ENCODE measurements at regions not wholly inside any gene's neighbourhood (a gene's known extent, or its start where the extent isn't known, plus 50 kb on each side); places are given as distances from the start of the nearest gene placed in this dataset.

DNA sequence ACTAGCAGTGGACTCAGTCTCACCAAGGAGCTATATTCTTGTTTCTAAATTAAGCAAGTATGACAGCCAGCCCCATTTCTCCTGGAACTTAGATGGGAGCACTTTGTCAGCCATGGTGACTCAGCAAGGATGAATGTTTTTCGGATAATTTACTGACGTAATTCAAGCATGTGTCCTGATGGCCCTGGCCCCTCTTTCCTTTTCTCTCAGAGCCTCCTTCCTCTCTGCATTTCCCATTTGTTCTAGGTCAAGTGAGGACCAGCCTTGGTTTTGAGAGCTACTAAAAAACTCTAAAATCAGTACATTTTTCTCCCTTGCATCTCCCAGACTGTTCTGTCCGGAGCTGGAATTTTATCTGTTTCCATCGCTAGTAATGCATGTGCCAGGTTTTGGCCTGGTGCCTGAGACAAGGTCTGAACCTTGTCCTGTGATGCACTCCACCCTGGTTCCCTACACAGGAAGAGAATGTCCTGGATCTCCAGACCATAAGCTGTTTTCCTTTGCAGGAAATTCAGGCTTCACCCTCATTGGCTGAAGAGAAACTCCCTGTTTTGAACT, 256.6 kb upstream of the ROPN1 start:
- peak; percentile 74 for DNase-seq (ENCODE audit: low read depth)
- Histone ChIP-seq H3K9ac (ENCODE audit: low read length) (peak overlapping the region; percentile 56), H3K4me1 (ENCODE audit: control insufficient read depth, insufficient read depth, low read length) (peaks cover 21% of the 10 kb centered on the region)

DNA sequence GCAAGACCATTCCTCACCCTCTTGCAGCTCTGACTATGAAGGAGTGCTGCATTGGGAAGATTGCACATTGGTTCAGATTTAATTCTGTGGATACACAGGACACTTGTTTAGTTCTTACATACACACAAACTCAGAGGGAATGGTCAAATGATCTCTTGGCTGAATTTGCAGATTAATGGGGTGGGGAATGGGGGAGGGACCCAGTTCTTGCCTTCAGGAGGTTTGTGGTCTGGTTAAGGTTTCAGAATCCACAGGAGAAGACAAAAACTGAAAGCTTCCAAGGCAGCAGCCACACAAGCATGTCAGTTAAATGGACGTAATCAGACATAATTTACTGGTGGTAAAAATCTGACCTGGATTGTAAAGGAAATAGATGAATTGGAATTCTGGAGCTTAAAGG, 257.1 kb upstream of the ROPN1 start:
- no peak for DNase-seq (ENCODE audit: low read depth)
- Histone ChIP-seq H3K36me3 (ENCODE audit: control insufficient read depth, insufficient read depth, low read length, severe bottlenecking) (no peaks in the 10 kb centered on the region), H3K9ac (ENCODE audit: low read length) (peak overlapping the region; percentile 56), H3K4me1 (ENCODE audit: control insufficient read depth, insufficient read depth, low read length) (peaks cover 21% of the 10 kb centered on the region), H3K4me3 (ENCODE audit: low read length) (no peak overlapping the region), H3K27me3 (replicated peaks; ENCODE audit: control insufficient read depth, insufficient read depth, low read length) (no peaks in the 10 kb centered on the region), H3K9me3 (ENCODE audit: control insufficient read depth, low read length) (no peaks in the 10 kb centered on the region)

More for the DNA sequence above, 256.6 kb upstream of the ROPN1 start:
- H3K36me3 ChIP-seq (ENCODE audit: control insufficient read depth, insufficient read depth, low read length, severe bottlenecking): no peaks in the 10 kb centered on the region
- no peaks in the 10 kb centered on the region for H3K9me3 ChIP-seq (ENCODE audit: control insufficient read depth, low read length)
- peak overlapping the region; percentile 43 for H3K4me3 ChIP-seq (ENCODE audit: low read length)
- no peaks in the 10 kb centered on the region for H3K27me3 ChIP-seq (replicated peaks; ENCODE audit: control insufficient read depth, insufficient read depth, low read length)

DNA sequence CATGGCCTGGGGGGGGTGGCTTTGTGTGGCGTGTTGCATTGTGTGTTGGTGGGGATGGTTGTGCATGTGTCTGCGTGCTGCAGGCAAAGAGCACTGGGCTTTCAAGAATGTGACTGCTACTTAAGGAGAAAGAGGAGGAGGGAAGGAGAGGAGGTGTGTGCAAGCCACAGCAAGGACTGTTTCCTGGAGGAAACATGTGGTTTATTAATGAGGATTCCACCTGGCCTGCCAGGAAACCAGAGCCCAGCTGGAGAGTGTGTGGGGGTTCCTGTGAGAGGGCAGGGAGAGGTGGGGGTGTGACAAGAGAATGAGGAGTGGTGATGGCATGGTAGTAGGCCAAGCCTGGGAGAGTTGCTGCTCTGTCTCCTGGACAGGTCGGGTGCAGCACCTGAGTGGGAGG, 258.1 kb upstream of the ROPN1 start:
- Histone ChIP-seq H3K9ac (ENCODE audit: low read length) (no peak overlapping the region), H3K36me3 (ENCODE audit: control insufficient read depth, insufficient read depth, low read length, severe bottlenecking) (no peaks in the 10 kb centered on the region), H3K4me1 (ENCODE audit: control insufficient read depth, insufficient read depth, low read length) (peaks cover 21% of the 10 kb centered on the region), H3K27me3 (replicated peaks; ENCODE audit: control insufficient read depth, insufficient read depth, low read length) (no peaks in the 10 kb centered on the region), H3K4me3 (ENCODE audit: low read length) (no peak overlapping the region), H3K9me3 (ENCODE audit: control insufficient read depth, low read length) (no peaks in the 10 kb centered on the region)
- no peak for DNase-seq (ENCODE audit: low read depth)

DNA sequence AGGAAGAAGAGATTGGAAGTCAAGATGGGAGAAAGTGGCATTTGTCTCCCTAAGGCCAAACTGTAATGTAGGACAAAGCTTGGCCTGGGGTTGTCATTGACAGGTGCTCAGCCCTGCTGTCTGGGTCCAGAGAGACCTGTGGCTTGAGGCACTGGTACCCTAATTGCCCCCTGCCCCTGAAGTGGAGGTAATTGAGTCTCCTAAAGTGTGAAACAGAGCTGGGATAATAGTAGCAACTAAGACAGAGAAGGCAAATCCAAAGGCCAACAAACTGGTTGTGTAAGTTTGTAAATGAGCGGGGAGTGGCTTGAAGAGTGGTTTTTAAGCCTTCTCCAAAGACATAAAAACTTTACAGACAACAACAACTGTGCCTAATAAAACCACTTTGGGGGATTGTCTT, 264.2 kb upstream of the ROPN1 start:
- Histone ChIP-seq H3K9ac (ENCODE audit: low read length) (no peak overlapping the region), H3K4me3 (ENCODE audit: low read length) (no peak overlapping the region), H3K36me3 (ENCODE audit: control insufficient read depth, insufficient read depth, low read length, severe bottlenecking) (no peaks in the 10 kb centered on the region), H3K9me3 (ENCODE audit: control insufficient read depth, low read length) (no peaks in the 10 kb centered on the region), H3K4me1 (ENCODE audit: control insufficient read depth, insufficient read depth, low read length) (peaks cover 35% of the 10 kb centered on the region), H3K27me3 (replicated peaks; ENCODE audit: control insufficient read depth, insufficient read depth, low read length) (no peaks in the 10 kb centered on the region)
- DNase-seq (ENCODE audit: low read depth): no peak

DNA sequence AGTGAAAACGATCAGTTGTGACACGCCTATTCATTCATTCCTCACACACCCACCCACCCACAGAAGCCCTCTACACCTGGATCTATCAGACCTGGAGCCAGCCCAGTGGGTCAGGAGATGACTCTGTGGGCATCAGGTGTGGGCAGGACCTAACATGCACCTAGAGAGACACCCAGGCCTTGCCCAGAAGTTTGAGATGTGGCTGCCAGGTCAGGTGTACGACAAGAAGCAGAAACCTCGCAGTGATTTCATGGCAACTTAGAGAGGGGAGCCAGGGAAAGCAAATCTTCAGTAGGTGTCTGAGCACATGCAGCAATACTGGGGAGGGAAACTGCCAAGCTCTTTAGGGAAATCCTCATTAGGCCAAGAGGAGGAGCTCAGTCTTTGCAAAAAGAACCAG, 264.7 kb upstream of the ROPN1 start:
- no peaks in the 10 kb centered on the region for H3K9me3 ChIP-seq (ENCODE audit: control insufficient read depth, low read length)
- peaks cover 39% of the 10 kb centered on the region for H3K4me1 ChIP-seq (ENCODE audit: control insufficient read depth, insufficient read depth, low read length)
- no peak for DNase-seq (ENCODE audit: low read depth)
- H3K27me3 ChIP-seq (replicated peaks; ENCODE audit: control insufficient read depth, insufficient read depth, low read length): no peaks in the 10 kb centered on the region
- H3K9ac ChIP-seq (ENCODE audit: low read length): no peak overlapping the region
- no peak overlapping the region for H3K4me3 ChIP-seq (ENCODE audit: low read length)
- no peaks in the 10 kb centered on the region for H3K36me3 ChIP-seq (ENCODE audit: control insufficient read depth, insufficient read depth, low read length, severe bottlenecking)

DNA sequence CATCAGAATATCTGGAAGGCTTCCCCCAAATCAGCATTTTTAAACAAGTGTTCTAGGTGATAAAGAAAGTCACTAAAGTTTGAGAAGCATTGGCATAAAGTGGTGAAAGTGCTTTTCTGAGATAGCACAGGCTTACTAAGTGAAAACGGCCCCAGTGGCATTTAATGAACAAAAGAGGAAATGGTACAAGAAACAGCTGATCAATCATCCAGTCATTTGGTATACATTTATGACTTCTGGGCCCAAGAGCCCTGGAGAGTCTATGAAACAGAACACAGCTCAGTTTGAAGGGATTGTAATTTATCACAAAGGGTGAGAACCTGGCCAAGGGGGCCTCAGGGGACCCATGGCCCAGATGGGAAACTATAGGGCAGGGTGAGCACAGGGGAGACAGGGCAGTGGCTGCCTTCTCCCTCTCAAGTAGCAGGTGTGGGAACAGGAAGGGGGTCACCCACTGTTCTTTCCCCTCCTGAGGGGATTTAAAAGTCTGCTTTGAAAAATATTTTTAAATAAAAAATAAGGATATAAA, 265.5 kb upstream of the ROPN1 start:
- Histone ChIP-seq H3K4me3 (ENCODE audit: low read length) (no peak overlapping the region), H3K4me1 (ENCODE audit: control insufficient read depth, insufficient read depth, low read length) (peaks cover 41% of the 10 kb centered on the region), H3K9me3 (ENCODE audit: control insufficient read depth, low read length) (no peaks in the 10 kb centered on the region), H3K27me3 (replicated peaks; ENCODE audit: control insufficient read depth, insufficient read depth, low read length) (no peaks in the 10 kb centered on the region), H3K36me3 (ENCODE audit: control insufficient read depth, insufficient read depth, low read length, severe bottlenecking) (no peaks in the 10 kb centered on the region), H3K9ac (ENCODE audit: low read length) (no peak overlapping the region)
- DNase-seq (ENCODE audit: low read depth): no peak

DNA sequence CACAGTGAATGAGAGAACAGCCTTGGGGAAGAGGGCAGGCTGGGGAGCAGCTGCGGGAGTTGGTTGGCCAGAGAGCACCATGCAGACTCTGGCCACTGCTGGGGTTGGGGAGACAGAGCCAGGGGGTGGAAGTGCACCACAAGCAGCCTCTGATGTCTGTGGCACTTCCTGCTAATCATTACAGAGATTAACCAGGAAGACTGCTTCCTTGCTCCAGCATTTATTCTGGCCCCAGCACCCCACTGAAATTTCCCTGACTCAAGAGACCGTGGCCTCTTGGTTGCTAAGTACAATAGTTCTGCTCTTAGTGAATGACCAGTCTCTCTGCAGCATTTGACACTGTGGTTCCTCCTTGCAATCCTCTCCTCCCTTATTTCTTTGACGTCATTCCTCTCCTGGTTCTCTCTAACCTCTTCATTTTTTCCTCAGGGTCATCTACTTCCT, 266.2 kb upstream of the ROPN1 start:
- Histone ChIP-seq H3K27me3 (replicated peaks; ENCODE audit: control insufficient read depth, insufficient read depth, low read length) (no peaks in the 10 kb centered on the region), H3K9ac (ENCODE audit: low read length) (no peak overlapping the region), H3K4me3 (ENCODE audit: low read length) (no peak overlapping the region), H3K36me3 (ENCODE audit: control insufficient read depth, insufficient read depth, low read length, severe bottlenecking) (no peaks in the 10 kb centered on the region), H3K4me1 (ENCODE audit: control insufficient read depth, insufficient read depth, low read length) (peaks cover 47% of the 10 kb centered on the region), H3K9me3 (ENCODE audit: control insufficient read depth, low read length) (no peaks in the 10 kb centered on the region)
- peak; percentile 30 for DNase-seq (ENCODE audit: low read depth)

DNA sequence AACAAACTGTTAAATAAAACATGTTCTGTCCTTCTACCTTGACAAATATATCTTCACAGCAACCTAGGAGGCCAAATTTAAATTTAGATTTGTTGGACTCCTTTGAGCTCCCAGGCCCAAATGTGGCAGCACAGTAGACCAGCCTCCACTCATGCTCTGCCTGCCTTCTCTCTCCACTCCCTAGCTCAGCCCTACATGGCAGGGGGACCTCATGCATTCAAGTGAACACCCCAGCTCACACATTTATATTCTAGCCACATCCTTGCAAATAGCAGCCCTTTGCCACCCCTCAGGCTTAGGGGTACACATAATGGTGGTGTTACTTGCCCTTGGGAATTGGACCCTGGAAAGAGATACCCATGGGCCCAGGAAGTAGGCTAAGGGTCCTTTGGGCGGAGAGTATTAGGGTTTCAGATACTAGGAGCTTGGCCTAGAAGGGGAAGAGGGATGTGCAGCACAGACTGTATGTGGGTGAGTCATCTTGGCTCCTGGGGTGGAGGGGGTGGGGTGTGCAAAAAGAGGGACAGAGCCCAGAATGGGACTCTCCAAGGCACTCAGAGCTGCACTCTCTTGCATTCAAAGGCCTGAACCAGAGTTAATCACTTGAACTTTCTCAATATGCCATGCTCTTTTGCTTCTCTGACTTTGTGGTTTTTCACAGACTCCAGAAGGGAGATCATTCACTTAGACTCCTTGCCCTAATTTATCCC, 268.4 kb upstream of the ROPN1 start:
- DNase-seq (ENCODE audit: low read depth): peak; percentile 79
- Histone ChIP-seq H3K36me3 (ENCODE audit: control insufficient read depth, insufficient read depth, low read length, severe bottlenecking) (no peaks in the 10 kb centered on the region), H3K9ac (ENCODE audit: low read length) (peak overlapping the region; percentile 61), H3K4me1 (ENCODE audit: control insufficient read depth, insufficient read depth, low read length) (peaks cover 58% of the 10 kb centered on the region), H3K27me3 (replicated peaks; ENCODE audit: control insufficient read depth, insufficient read depth, low read length) (no peaks in the 10 kb centered on the region), H3K4me3 (ENCODE audit: low read length) (peak overlapping the region; percentile 26), H3K9me3 (ENCODE audit: control insufficient read depth, low read length) (no peaks in the 10 kb centered on the region)

DNA sequence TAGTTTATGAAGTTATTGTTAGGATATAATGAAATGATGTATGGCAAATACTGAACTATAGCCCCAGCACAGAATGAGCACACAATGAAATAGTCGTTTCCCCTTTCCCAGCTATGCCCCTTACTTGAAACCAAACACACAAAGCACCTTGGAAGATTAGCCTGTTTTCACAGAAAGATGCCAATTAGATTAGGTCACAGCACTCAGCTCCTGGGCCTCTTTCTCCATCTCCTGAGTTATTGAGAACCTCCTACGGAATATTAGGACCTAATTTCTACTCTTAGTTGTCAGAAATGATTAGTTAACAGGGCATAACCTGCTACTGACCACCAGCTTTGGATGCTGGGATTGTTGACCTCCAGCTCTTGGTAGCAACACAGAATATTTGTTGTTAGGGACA, 269.4 kb upstream of the ROPN1 start:
- Histone ChIP-seq H3K27me3 (replicated peaks; ENCODE audit: control insufficient read depth, insufficient read depth, low read length) (no peaks in the 10 kb centered on the region), H3K4me1 (ENCODE audit: control insufficient read depth, insufficient read depth, low read length) (peaks cover 59% of the 10 kb centered on the region), H3K9me3 (ENCODE audit: control insufficient read depth, low read length) (no peaks in the 10 kb centered on the region), H3K9ac (ENCODE audit: low read length) (peak overlapping the region; percentile 61), H3K4me3 (ENCODE audit: low read length) (no peak overlapping the region), H3K36me3 (ENCODE audit: control insufficient read depth, insufficient read depth, low read length, severe bottlenecking) (no peaks in the 10 kb centered on the region)
- DNase-seq (ENCODE audit: low read depth): no peak

DNA sequence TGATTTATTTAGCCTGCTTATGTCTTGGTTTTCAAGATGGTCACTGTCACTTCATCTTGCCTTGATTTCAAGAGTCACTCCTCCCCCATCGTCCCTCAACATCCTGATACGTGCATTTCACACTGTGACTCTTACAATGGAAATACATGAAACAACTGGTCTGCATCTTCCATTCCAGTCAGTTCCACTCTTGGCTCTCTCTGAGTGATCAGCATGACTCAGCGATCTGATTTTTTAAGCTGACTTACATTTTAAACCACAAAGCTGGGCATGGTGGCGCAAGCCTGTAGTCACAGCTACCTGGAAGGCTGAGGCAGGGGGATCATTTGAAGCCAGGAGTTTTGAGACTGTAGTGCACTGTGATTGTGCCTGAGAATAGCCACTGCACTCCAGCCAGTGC, 271.2 kb upstream of the ROPN1 start:
- no peak overlapping the region for H3K4me3 ChIP-seq (ENCODE audit: low read length)
- no peaks in the 10 kb centered on the region for H3K36me3 ChIP-seq (ENCODE audit: control insufficient read depth, insufficient read depth, low read length, severe bottlenecking)
- no peaks in the 10 kb centered on the region for H3K27me3 ChIP-seq (replicated peaks; ENCODE audit: control insufficient read depth, insufficient read depth, low read length)
- peaks cover 46% of the 10 kb centered on the region for H3K4me1 ChIP-seq (ENCODE audit: control insufficient read depth, insufficient read depth, low read length)
- no peak overlapping the region for H3K9ac ChIP-seq (ENCODE audit: low read length)
- peak; percentile 92 for DNase-seq (ENCODE audit: low read depth)
- no peaks in the 10 kb centered on the region for H3K9me3 ChIP-seq (ENCODE audit: control insufficient read depth, low read length)

DNA sequence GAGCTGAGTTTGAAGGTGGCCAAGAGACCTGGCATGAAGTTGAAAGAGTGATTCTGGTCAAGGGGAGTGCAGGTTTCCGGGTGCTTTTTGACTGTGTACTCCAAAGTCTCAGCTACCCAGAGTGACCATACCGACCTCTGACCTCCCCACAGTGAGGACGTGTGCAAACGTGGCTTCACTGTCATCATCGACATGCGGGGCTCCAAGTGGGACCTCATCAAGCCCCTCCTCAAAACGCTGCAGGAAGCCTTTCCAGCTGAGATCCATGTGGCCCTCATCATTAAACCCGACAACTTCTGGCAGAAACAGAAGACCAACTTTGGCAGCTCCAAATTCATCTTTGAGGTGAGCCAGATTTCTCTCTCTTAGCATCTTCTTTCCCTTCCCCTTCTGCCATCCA, 272.4 kb upstream of the ROPN1 start:
- Histone ChIP-seq H3K9me3 (ENCODE audit: control insufficient read depth, low read length) (no peaks in the 10 kb centered on the region), H3K36me3 (ENCODE audit: control insufficient read depth, insufficient read depth, low read length, severe bottlenecking) (no peaks in the 10 kb centered on the region), H3K27me3 (replicated peaks; ENCODE audit: control insufficient read depth, insufficient read depth, low read length) (no peaks in the 10 kb centered on the region), H3K4me1 (ENCODE audit: control insufficient read depth, insufficient read depth, low read length) (peaks cover 43% of the 10 kb centered on the region), H3K9ac (ENCODE audit: low read length) (no peak overlapping the region), H3K4me3 (ENCODE audit: low read length) (no peak overlapping the region)
- DNase-seq (ENCODE audit: low read depth): no peak

Measured in adipocyte (in vitro differentiated cells).